ENCODE measurements at regions not wholly inside any gene's neighbourhood (a gene's known extent, or its start where the extent isn't known, plus 50 kb on each side); places are given as distances from the start of the nearest gene placed in this dataset.
"Not testable (repeated sequence)": the region's sequence is repeated elsewhere in the genome, so short reads cannot be mapped to it uniquely, and the experiment has no call there.

- intact Hi-C loops (cut with DNase I): no loop called here
- DNase-seq (no peak), ATAC-seq (ENCODE audit: poor library complexity) (no peak)
These were observed 72.8 kb upstream of the PAX7 start for GRCh38 chr1:18557621-18558465.

- intact Hi-C loops (cut with DNase I): no loop called here
- no peak for DNase-seq
These were observed 70.0 kb upstream of the PAX7 start for GRCh38 chr1:18560692-18561091.

GRCh38 chr1:18561967-18562366 lies 68.7 kb upstream of the PAX7 start:
- ATAC-seq (ENCODE audit: poor library complexity) (no peak), DNase-seq (no peak)
- intact Hi-C loops (cut with DNase I): no loop called here

More at GRCh38 chr1:18560692-18561091, 70.0 kb upstream of the PAX7 start:
- no peak for ATAC-seq (ENCODE audit: poor library complexity)

GRCh38 chr1:18564676-18565075 lies 66.0 kb upstream of the PAX7 start:
- intact Hi-C loops (cut with DNase I): no loop called here
- ATAC-seq (ENCODE audit: poor library complexity) (no peak), DNase-seq (no peak)

- ATAC-seq (ENCODE audit: poor library complexity): no peak
- no peak for DNase-seq
These were observed 65.3 kb upstream of the PAX7 start for GRCh38 chr1:18565321-18565720.

GRCh38 chr1:18568489-18568888 lies 62.2 kb upstream of the PAX7 start:
- intact Hi-C loops (cut with DNase I): no loop called here
- DNase-seq: no peak
- ATAC-seq (ENCODE audit: poor library complexity): no peak

More at GRCh38 chr1:18565321-18565720, 65.3 kb upstream of the PAX7 start:
- intact Hi-C loops (cut with DNase I): no loop called here

- DNase-seq (no peak), ATAC-seq (ENCODE audit: poor library complexity) (peak; percentile 43)
- intact Hi-C loops (cut with DNase I): no loop called here
These were observed 61.4 kb upstream of the PAX7 start for GRCh38 chr1:18569251-18569650.

GRCh38 chr1:18569811-18570545 lies 60.7 kb upstream of the PAX7 start:
- no peak for ATAC-seq (ENCODE audit: poor library complexity)
- intact Hi-C loops (cut with DNase I): no loop called here
- no peak for DNase-seq

GRCh38 chr1:18571275-18571674 lies 59.4 kb upstream of the PAX7 start:
- intact Hi-C loops (cut with DNase I): no loop called here
- DNase-seq: no peak

GRCh38 chr1:18572022-18572880 lies 58.4 kb upstream of the PAX7 start:
- intact Hi-C loops (cut with DNase I): no loop called here
- DNase-seq (no peak), ATAC-seq (ENCODE audit: poor library complexity) (no peak)

More at GRCh38 chr1:18571275-18571674, 59.4 kb upstream of the PAX7 start:
- ATAC-seq (ENCODE audit: poor library complexity): no peak

GRCh38 chr1:18573170-18573569 lies 57.5 kb upstream of the PAX7 start:
- no peak for DNase-seq
- ATAC-seq (ENCODE audit: poor library complexity): no peak
- intact Hi-C loops (cut with DNase I): no loop called here

- DNase-seq (no peak), ATAC-seq (ENCODE audit: poor library complexity) (no peak)
- intact Hi-C loops (cut with DNase I): no loop called here
These were observed 55.9 kb upstream of the PAX7 start for GRCh38 chr1:18574754-18575153.

- intact Hi-C loops (cut with DNase I): no loop called here
- ATAC-seq (ENCODE audit: poor library complexity) (peak; percentile 61), DNase-seq (peak; percentile 79)
These were observed 55.0 kb upstream of the PAX7 start for GRCh38 chr1:18575620-18576019.

GRCh38 chr1:18578271-18578670 lies 52.4 kb upstream of the PAX7 start:
- ATAC-seq (ENCODE audit: poor library complexity): no peak

GRCh38 chr1:18579267-18579666 lies 51.4 kb upstream of the PAX7 start:
- intact Hi-C loops (cut with DNase I); DNase-seq; ATAC-seq (ENCODE audit: poor library complexity): not testable (repeated sequence)

More at GRCh38 chr1:18578271-18578670, 52.4 kb upstream of the PAX7 start:
- intact Hi-C loops (cut with DNase I): no loop called here
- no peak for DNase-seq

- no peak for ATAC-seq (ENCODE audit: poor library complexity)
- no peak for DNase-seq
- intact Hi-C loops (cut with DNase I): loop anchor here (10.0 kb wide), 1 partner anchor 1085 kb away; no protein-coding TSS in a partner anchor
These were observed 50.6 kb upstream of the PAX7 start for GRCh38 chr1:18580047-18580446.

GRCh38 chr1:18580691-18581419 lies 49.8 kb upstream of the PAX7 start:
- intact Hi-C loops (cut with DNase I): loop anchor here (10.0 kb wide), 1 partner anchor 1086 kb away; no protein-coding TSS in a partner anchor
- DNase-seq (no peak), ATAC-seq (ENCODE audit: poor library complexity) (no peak)

Data from Right ventricle myocardium superior (tissue), 1 donor.